Fibroblast of gingiva (primary cell): ENCODE measurements at regions not wholly inside any gene's neighbourhood (a gene's known extent, or its start where the extent isn't known, plus 50 kb on each side); places are given as distances from the start of the nearest gene placed in this dataset.
"Not testable (repeated sequence)": the region's sequence is repeated elsewhere in the genome, so short reads cannot be mapped to it uniquely, and the experiment has no call there.

Source experiments
- DNase-seq: peaks from one replicate; pipeline ENCODE4 v3.0.0-alpha.2; 2011; ENCODE audit warnings: low read depth

- no peak for DNase-seq
These were observed 414.1 kb downstream of the BRD1 start for GRCh38 chr22:49413551-49413950.

- no peak for DNase-seq
These were observed 414.5 kb downstream of the BRD1 start for GRCh38 chr22:49413146-49413545.

GRCh38 chr22:49412236-49412635 is 415.4 kb downstream of the BRD1 start:
- DNase-seq: no peak

- DNase-seq: no peak
These were observed 416.4 kb downstream of the BRD1 start for GRCh38 chr22:49411236-49411635.

GRCh38 chr22:49408102-49408836 is 419.4 kb downstream of the BRD1 start:
- DNase-seq: no peak

GRCh38 chr22:49406879-49407587 is 420.6 kb downstream of the BRD1 start:
- no peak for DNase-seq

- DNase-seq: no peak
These were observed 421.5 kb downstream of the BRD1 start for GRCh38 chr22:49406047-49406650.

- no peak for DNase-seq
These were observed 422.1 kb downstream of the BRD1 start for GRCh38 chr22:49405590-49405989.

- DNase-seq: no peak
These were observed 423.0 kb downstream of the BRD1 start for GRCh38 chr22:49404576-49405241.

- DNase-seq: no peak
These were observed 423.7 kb downstream of the BRD1 start for GRCh38 chr22:49404020-49404419.

- DNase-seq: no peak
These were observed 424.6 kb downstream of the BRD1 start for GRCh38 chr22:49403102-49403501.

- DNase-seq: no peak
These were observed 425.5 kb downstream of the BRD1 start for GRCh38 chr22:49402169-49402568.

GRCh38 chr22:49400941-49401598 is 426.6 kb downstream of the BRD1 start:
- no peak for DNase-seq

GRCh38 chr22:49400136-49400940 is 427.3 kb downstream of the BRD1 start:
- no peak for DNase-seq

GRCh38 chr22:49398646-49399045 is 429.0 kb downstream of the BRD1 start:
- DNase-seq: no peak

GRCh38 chr22:49398115-49398514 is 429.6 kb downstream of the BRD1 start:
- DNase-seq: no peak

- DNase-seq: no peak
These were observed 430.9 kb downstream of the BRD1 start for GRCh38 chr22:49396817-49397216.

GRCh38 chr22:49395617-49396016 is 432.1 kb downstream of the BRD1 start:
- DNase-seq: no peak

GRCh38 chr22:49395062-49395461 is 432.6 kb downstream of the BRD1 start:
- DNase-seq: not testable (repeated sequence)

GRCh38 chr22:49394116-49394785 is 433.4 kb downstream of the BRD1 start:
- no peak for DNase-seq

- DNase-seq: no peak
These were observed 434.1 kb downstream of the BRD1 start for GRCh38 chr22:49393526-49393925.
